Endometrium (tissue), 2 donors: ENCODE measurements at regions not wholly inside any gene's neighbourhood (a gene's known extent, or its start where the extent isn't known, plus 50 kb on each side); places are given as distances from the start of the nearest gene placed in this dataset.

Experiments
- FAIRE-seq: peaks from 2 replicates; lab custom pipeline; 2012; peaks lifted over from hg19 to GRCh38; lab: Jason Lieb, UNC
- donor health status: control.
- donor health status: control.

- FAIRE-seq: no peak
These were observed 433.8 kb downstream of the NAF1 start for GRCh38 chr4:162732876-162733275.

- no peak for FAIRE-seq
These were observed 438.9 kb downstream of the NAF1 start for GRCh38 chr4:162727766-162728165.

GRCh38 chr4:162727232-162727631, 439.5 kb downstream of the NAF1 start:
- FAIRE-seq: no peak

- FAIRE-seq: no peak
These were observed 451.3 kb downstream of the NAF1 start for GRCh38 chr4:162715401-162715800.

- no peak for FAIRE-seq
These were observed 458.7 kb downstream of the NAF1 start for GRCh38 chr4:162707962-162708361.

GRCh38 chr4:162706632-162707031, 460.1 kb downstream of the NAF1 start:
- FAIRE-seq: peak; percentile 35

GRCh38 chr4:162706051-162706450, 460.6 kb downstream of the NAF1 start:
- no peak for FAIRE-seq

- no peak for FAIRE-seq
These were observed 461.4 kb downstream of the NAF1 start for GRCh38 chr4:162705130-162705803.

- FAIRE-seq: no peak
These were observed 465.8 kb downstream of the NAF1 start for GRCh38 chr4:162700815-162701361.

- no peak for FAIRE-seq
These were observed 466.3 kb downstream of the NAF1 start for GRCh38 chr4:162700358-162700757.

- FAIRE-seq: no peak
These were observed 467.1 kb downstream of the NAF1 start for GRCh38 chr4:162699629-162700028.

- FAIRE-seq: no peak
These were observed 481.3 kb downstream of the NAF1 start for GRCh38 chr4:162685410-162685809.

- no peak for FAIRE-seq
These were observed 481.7 kb downstream of the NAF1 start for GRCh38 chr4:162684998-162685397.

GRCh38 chr4:162684371-162684700, 482.4 kb downstream of the NAF1 start:
- FAIRE-seq: no peak

- FAIRE-seq: peak; percentile 69
These were observed 482.9 kb downstream of the NAF1 start for GRCh38 chr4:162683659-162684370.

GRCh38 chr4:162682651-162683050, 484.0 kb downstream of the NAF1 start:
- no peak for FAIRE-seq

- FAIRE-seq: no peak
These were observed 485.5 kb downstream of the NAF1 start for GRCh38 chr4:162681212-162681611.

GRCh38 chr4:162675661-162676060, 491.0 kb downstream of the NAF1 start:
- no peak for FAIRE-seq

- FAIRE-seq: no peak
These were observed 498.1 kb upstream of the FSTL5 start for GRCh38 chr4:162661913-162662312.

- FAIRE-seq: no peak
These were observed 495.9 kb upstream of the FSTL5 start for GRCh38 chr4:162659716-162660115.

GRCh38 chr4:162657966-162658365, 494.2 kb upstream of the FSTL5 start:
- FAIRE-seq: no peak

GRCh38 chr4:162650166-162650565, 486.4 kb upstream of the FSTL5 start:
- FAIRE-seq: peak; percentile 62

- peak; percentile 85 for FAIRE-seq
These were observed 481.6 kb upstream of the FSTL5 start for GRCh38 chr4:162645381-162645780.

GRCh38 chr4:162644346-162644745, 480.5 kb upstream of the FSTL5 start:
- FAIRE-seq: no peak
